CD14-positive monocyte (primary cell): ENCODE measurements at regions not wholly inside any gene's neighbourhood (a gene's known extent, or its start where the extent isn't known, plus 50 kb on each side); places are given as distances from the start of the nearest gene placed in this dataset.

Experiments
- DNase-seq, 3 donors: peaks; one replicate each; pipeline ENCODE4 v3.0.0-alpha.2; 2011 to 2022
- H2AFZ ChIP-seq: 2 replicates; pipeline ENCODE4 v1.6.0; 2012; ENCODE audit warnings: mild to moderate bottlenecking, low read depth, low read length, inconsistent platforms; ENCODE audit not compliant: insufficient read depth, poor library complexity, severe bottlenecking
- H3K27ac ChIP-seq, 2 donors: 1 replicate in 1 of 2; 2 replicates in 1 of 2; pipeline ENCODE4 v1.5.1; 2012 to 2013; ENCODE audit warnings: low read length in 2 of 2, control low read depth in 1 of 2, inconsistent platforms in 1 of 2, low read depth in 1 of 2, mild to moderate bottlenecking in 1 of 2
- H3K27me3 ChIP-seq, 2 donors: one replicate each; pipeline versions ENCODE4 v1.6.0 to v1.6.1; 2011 to 2013; ENCODE audit warnings: low read length in 2 of 2; ENCODE audit not compliant: control insufficient read depth in 2 of 2, insufficient read depth in 2 of 2
- H3K36me3 ChIP-seq, 2 donors: replicated peaks in 1 of 2; 1 replicate in 1 of 2; 2 replicates in 1 of 2; pipeline versions ENCODE4 v1.5.1 to v1.6.1; 2012 to 2013; ENCODE audit warnings: low read length in 2 of 2, control low read depth in 1 of 2, inconsistent platforms in 1 of 2, mild to moderate bottlenecking in 1 of 2; ENCODE audit not compliant: insufficient read depth in 2 of 2, control insufficient read depth in 1 of 2
- H3K4me1 ChIP-seq, 2 donors: 1 replicate in 1 of 2; 2 replicates in 1 of 2; pipeline versions ENCODE4 v1.5.1 to v1.6.1; 2012 to 2013; ENCODE audit warnings: low read length in 2 of 2, control low read depth in 1 of 2, inconsistent platforms in 1 of 2, mild to moderate bottlenecking in 1 of 2, moderate library complexity in 1 of 2; ENCODE audit not compliant: insufficient read depth in 2 of 2, control insufficient read depth in 1 of 2
- H3K4me2 ChIP-seq: replicated peaks from 2 replicates; pipeline ENCODE3; 2012; ENCODE audit warnings: low read length, moderate library complexity, mild to moderate bottlenecking; ENCODE audit not compliant: poor library complexity, severe bottlenecking; ENCODE audit errors: extremely low read depth
- H3K4me3 ChIP-seq, 3 experiments: fragments of 200-600 bp in 1 of 3; sonication (generic) in 1 of 3; replicated peaks in 1 of 3; 1 replicate in 2 of 3; 2 replicates in 1 of 3; pipeline ENCODE4 v1.5.1; 2011 to 2013; ENCODE audit warnings: low read length in 3 of 3, mild to moderate bottlenecking in 3 of 3, control low read depth in 2 of 3, low read depth in 2 of 3, inconsistent platforms in 1 of 3, moderate library complexity in 1 of 3
- H3K79me2 ChIP-seq: 2 replicates; pipeline ENCODE4 v1.6.0; 2012; ENCODE audit warnings: mild to moderate bottlenecking, control low read depth, inconsistent platforms, low read length, moderate library complexity; ENCODE audit not compliant: insufficient read depth
- H3K9ac ChIP-seq: 2 replicates; pipeline ENCODE4 v1.6.0; 2017; ENCODE audit warnings: low read length, mild to moderate bottlenecking; ENCODE audit not compliant: insufficient read depth, poor library complexity, severe bottlenecking
- H3K9me3 ChIP-seq, 2 donors: replicated peaks in 1 of 2; 1 replicate in 1 of 2; 2 replicates in 1 of 2; pipeline versions ENCODE4 v1.5.1 to v1.6.1; 2012 to 2013; ENCODE audit warnings: low read length in 2 of 2, control low read depth in 1 of 2; ENCODE audit not compliant: control insufficient read depth in 1 of 2, insufficient read depth in 1 of 2
- H4K20me1 ChIP-seq: 2 replicates; pipeline ENCODE4 v1.6.0; 2012; ENCODE audit warnings: mild to moderate bottlenecking, low read length, control low read depth, moderate library complexity; ENCODE audit not compliant: insufficient read depth
- H3K27ac Mint-ChIP-seq, 7 donors: one replicate each; pipeline ENCODE4 v1.8.0; 2020; ENCODE audit warnings: mild to moderate bottlenecking in 7 of 7, mixed read lengths in 7 of 7, moderate library complexity in 6 of 7, inconsistent platforms in 2 of 7
- H3K27me3 Mint-ChIP-seq, 3 donors: one replicate each; pipeline ENCODE4 v1.8.0; 2021 to 2022; ENCODE audit warnings: low read depth in 3 of 3, mild to moderate bottlenecking in 3 of 3, mixed read lengths in 3 of 3, moderate library complexity in 3 of 3, inconsistent platforms in 1 of 3
- H3K36me3 Mint-ChIP-seq, 2 donors: one replicate each; pipeline ENCODE4 v1.8.0; 2020; ENCODE audit warnings: mixed read lengths in 2 of 2, inconsistent platforms in 1 of 2, mild to moderate bottlenecking in 1 of 2
- H3K4me1 Mint-ChIP-seq: one replicate; pipeline ENCODE4 v1.8.0; 2020; ENCODE audit warnings: mild to moderate bottlenecking, mixed read lengths
- H3K4me3 Mint-ChIP-seq, 2 donors: one replicate each; pipeline ENCODE4 v1.8.0; 2020; ENCODE audit warnings: mild to moderate bottlenecking in 2 of 2, mixed read lengths in 2 of 2, moderate library complexity in 1 of 2
- H3K9me3 Mint-ChIP-seq, 7 donors: one replicate each; pipeline ENCODE4 v1.8.0; 2020 to 2022; ENCODE audit warnings: mixed read lengths in 7 of 7, mild to moderate bottlenecking in 6 of 7, moderate library complexity in 6 of 7, inconsistent platforms in 2 of 7
- WGBS: methylation state at CpG from one replicate; pipeline ENCODE4 v1.1.5; 2013; ENCODE audit warnings: missing lambda C conversion rate; ENCODE audit not compliant: insufficient coverage; 5-methylcytosine and 5-hydroxymethylcytosine counted together
- intact Hi-C, 2 donors: fragments of 100-400 bp; cut with micrococcal nuclease; formaldehyde crosslinking; loops; one replicate each; pipeline versions ENCODE4 v1.15.0 to v1.15.1; 2023
- TF ChIP-seq, protein P1 (sequence below): fragments of 200-600 bp; IDR thresholded peaks from one replicate; pipeline ENCODE4 v1.8.0; 2022; ENCODE audit warnings: antibody characterized with exemption, mild to moderate bottlenecking

- DNase-seq: peak in 1 of 3 donors; percentile 63
- no peaks in the 10 kb centered on the region for H3K9me3 ChIP-seq
- H3K36me3 Mint-ChIP-seq: no peaks in the 10 kb centered on the region
- TF ChIP-seq, protein P1, sequence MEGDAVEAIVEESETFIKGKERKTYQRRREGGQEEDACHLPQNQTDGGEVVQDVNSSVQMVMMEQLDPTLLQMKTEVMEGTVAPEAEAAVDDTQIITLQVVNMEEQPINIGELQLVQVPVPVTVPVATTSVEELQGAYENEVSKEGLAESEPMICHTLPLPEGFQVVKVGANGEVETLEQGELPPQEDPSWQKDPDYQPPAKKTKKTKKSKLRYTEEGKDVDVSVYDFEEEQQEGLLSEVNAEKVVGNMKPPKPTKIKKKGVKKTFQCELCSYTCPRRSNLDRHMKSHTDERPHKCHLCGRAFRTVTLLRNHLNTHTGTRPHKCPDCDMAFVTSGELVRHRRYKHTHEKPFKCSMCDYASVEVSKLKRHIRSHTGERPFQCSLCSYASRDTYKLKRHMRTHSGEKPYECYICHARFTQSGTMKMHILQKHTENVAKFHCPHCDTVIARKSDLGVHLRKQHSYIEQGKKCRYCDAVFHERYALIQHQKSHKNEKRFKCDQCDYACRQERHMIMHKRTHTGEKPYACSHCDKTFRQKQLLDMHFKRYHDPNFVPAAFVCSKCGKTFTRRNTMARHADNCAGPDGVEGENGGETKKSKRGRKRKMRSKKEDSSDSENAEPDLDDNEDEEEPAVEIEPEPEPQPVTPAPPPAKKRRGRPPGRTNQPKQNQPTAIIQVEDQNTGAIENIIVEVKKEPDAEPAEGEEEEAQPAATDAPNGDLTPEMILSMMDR: no peak
- H3K9ac ChIP-seq: no peak overlapping the region
- no peak overlapping the region for H2AFZ ChIP-seq
- H3K4me1 ChIP-seq: peaks cover 14 to 22% of the 10 kb centered on the region in 2 donors
- H3K27ac ChIP-seq: no peak overlapping the region
- H3K4me3 Mint-ChIP-seq: no peak overlapping the region
- H3K27me3 ChIP-seq: no peaks in the 10 kb centered on the region
- H4K20me1 ChIP-seq: no peaks in the 10 kb centered on the region
- peaks cover 34% of the 10 kb centered on the region for H3K4me1 Mint-ChIP-seq
- H3K9me3 Mint-ChIP-seq: no peaks in the 10 kb centered on the region
- no peaks in the 10 kb centered on the region for H3K36me3 ChIP-seq
- intact Hi-C loops: no loop called here
- peaks cover 0 to 2% (median 0%) of the 10 kb centered on the region in 3 donors for H3K27me3 Mint-ChIP-seq
- H3K27ac Mint-ChIP-seq: peak overlapping the region in 4 of 7 donors; percentile 34 to 87 (median 79)
- H3K4me2 ChIP-seq: no peak overlapping the region
- no CpG with 5 or more reads among the region's 1 CpG for WGBS
- H3K4me3 ChIP-seq: no peak overlapping the region
- no peaks in the 10 kb centered on the region for H3K79me2 ChIP-seq
Observed at GRCh38 chr5:40396317-40396716, 283.4 kb upstream of the PTGER4 start.

- no peak overlapping the region for H3K4me3 ChIP-seq
- DNase-seq: no peak
- no peaks in the 10 kb centered on the region for H3K79me2 ChIP-seq
- intact Hi-C loops: no loop called here
- no peaks in the 10 kb centered on the region for H3K36me3 Mint-ChIP-seq
- no peaks in the 10 kb centered on the region for H3K36me3 ChIP-seq
- H3K4me1 Mint-ChIP-seq: peaks cover 35% of the 10 kb centered on the region
- no peak overlapping the region for H3K27ac Mint-ChIP-seq
- no peaks in the 10 kb centered on the region for H3K27me3 ChIP-seq
- no peak overlapping the region for H3K9ac ChIP-seq
- WGBS: 100% methylated on average over 1 of the region's 4 CpGs
- TF ChIP-seq, protein P1: no peak
- H3K4me2 ChIP-seq: no peak overlapping the region
- H3K4me3 Mint-ChIP-seq: no peak overlapping the region
- H4K20me1 ChIP-seq: no peaks in the 10 kb centered on the region
- no peaks in the 10 kb centered on the region for H3K9me3 Mint-ChIP-seq
- H3K4me1 ChIP-seq: peaks cover 19 to 26% of the 10 kb centered on the region in 2 donors
- peaks cover 0 to 2% (median 0%) of the 10 kb centered on the region in 3 donors for H3K27me3 Mint-ChIP-seq
- H3K27ac ChIP-seq: no peak overlapping the region
- no peak overlapping the region for H2AFZ ChIP-seq
- H3K9me3 ChIP-seq: no peaks in the 10 kb centered on the region
Observed at GRCh38 chr5:40395251-40395650, 284.5 kb upstream of the PTGER4 start.
